ENCODE measurements at regions not wholly inside any gene's neighbourhood (a gene's known extent, or its start where the extent isn't known, plus 50 kb on each side); places are given as distances from the start of the nearest gene placed in this dataset.
"Not testable (repeated sequence)": the region's sequence is repeated elsewhere in the genome, so short reads cannot be mapped to it uniquely, and the experiment has no call there.

DNA sequence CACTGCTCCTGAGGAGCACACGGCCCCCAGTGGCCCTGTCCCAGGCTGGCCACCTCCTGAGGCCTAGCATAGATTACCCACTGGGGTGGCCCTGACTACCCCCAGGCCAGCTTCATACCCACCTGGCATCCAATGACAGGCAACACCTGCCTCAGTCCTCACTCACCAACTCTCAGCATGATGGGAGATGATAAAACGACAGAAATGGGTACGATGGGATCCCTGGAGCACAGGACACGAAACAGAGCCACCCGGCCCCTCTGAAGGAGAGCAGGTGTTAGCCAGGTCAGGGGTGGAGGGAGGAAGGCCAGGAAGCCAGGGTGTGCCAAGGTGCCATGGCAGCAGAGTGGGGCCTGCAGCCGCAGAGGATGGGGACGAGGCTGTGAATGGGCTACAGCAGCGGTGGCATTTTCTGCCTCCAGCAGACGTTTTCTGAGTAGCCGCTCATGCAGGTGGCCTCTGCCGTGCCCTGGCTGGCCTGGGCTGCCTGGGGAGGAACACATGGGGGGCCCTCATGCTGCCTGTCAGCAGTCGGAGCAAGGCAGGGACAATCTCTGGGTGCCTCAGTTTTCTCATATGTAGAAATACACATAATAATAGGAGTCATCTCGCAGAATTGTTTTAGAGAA lies 50.2 kb upstream of the FGF3 start:
- DNase-seq = no peak

DNA sequence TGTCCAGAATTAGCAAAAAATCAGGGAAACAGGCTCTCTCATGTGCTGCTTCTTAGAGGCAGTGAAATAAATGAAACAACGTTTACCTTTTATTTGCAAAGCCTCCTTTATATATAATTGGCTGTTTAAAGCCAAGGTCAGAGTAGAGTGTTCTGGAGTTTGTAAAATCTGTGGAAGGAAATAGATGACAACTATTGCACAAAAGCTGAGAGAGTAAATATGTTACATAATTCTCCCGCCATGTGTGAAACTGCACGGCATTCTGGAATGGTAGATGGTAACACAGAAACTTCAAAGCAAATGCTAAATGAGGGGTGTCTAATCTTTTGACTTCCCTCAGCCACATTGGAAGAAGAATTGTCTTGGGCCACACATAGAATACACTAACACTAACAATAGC lies 51.5 kb upstream of the FGF3 start:
- no peak for DNase-seq

DNA sequence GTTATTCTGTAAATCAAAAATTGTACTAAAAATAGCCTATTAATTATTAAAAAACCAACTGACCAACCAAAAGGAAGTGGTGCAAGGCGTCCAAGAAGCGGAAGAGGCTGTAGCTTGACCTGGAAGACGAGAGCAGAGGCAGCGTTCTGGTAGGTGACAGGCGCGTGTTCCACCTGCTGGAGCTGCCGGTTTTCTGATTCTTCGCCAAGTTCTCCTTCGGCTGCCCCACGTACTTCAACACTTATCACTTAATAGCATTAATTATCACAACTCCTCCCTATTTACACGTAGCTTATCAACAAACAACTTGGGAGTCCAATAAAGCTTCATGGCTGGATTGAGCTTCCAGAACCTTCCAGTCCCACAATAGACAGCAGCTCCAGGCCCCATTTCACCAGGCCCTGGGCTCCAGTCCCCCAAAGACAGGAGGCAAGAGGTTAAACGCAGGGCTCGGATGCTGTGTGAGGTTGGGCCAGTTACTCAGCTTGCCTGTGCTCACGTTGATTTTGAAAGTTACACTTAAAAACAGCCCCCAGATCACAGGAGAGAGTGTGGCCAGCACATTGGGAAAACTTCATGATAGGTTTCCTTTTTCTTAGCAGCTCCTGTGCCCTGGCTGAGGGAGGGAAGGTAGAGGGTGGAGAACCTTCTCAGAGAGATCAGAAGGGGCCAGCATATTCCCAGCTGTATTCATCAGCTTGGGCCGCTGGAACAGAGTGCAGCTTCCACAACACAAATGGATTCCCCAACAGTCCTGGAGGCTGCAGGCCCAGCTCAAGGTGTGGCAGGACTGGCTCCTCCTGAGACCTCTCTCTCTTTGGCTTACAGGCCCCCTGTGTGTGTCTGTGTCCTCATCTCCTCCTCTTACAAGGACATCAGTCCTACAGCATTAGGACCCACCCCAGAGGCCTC lies 54.2 kb upstream of the FGF3 start:
- DNase-seq = no peak

DNA sequence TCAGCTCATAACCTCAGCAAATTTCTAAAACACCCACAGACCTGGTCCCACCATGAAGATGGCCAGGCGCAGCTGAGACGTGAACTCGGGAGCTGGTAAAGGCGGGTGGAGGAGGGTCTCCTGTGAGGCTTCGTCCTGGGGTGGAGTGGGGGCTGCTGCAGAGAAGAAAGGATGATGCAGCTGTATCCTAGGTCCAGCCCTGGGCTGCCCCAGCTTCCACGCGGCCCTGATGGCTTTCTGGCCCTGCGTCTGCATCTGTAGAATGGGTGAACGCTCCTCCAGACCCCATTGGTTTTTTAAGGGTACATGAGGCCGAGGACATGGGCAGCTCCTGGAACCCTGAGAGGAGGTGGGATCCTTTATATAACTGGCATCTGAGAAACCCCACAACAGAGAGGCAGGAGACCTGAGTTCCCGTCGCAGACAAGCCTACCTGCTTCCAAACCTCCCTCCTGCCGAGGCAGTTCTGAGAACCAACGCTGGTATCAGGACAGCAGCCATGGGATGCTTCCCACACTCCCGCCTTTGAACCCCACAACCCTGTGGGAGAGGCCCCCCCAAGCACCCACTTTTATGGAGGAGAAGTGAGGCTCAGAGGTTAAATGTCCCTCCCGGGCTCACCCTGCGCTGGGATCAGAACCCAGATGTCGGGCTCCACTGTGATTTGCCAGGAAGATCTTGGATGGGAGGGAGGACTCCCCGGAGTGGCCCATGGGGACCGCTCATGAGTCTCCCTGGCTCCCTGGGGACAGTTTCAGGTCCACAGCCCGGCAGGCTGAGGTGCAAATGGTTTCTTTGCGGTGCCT lies 55.2 kb upstream of the FGF3 start:
- DNase-seq = no peak

DNA sequence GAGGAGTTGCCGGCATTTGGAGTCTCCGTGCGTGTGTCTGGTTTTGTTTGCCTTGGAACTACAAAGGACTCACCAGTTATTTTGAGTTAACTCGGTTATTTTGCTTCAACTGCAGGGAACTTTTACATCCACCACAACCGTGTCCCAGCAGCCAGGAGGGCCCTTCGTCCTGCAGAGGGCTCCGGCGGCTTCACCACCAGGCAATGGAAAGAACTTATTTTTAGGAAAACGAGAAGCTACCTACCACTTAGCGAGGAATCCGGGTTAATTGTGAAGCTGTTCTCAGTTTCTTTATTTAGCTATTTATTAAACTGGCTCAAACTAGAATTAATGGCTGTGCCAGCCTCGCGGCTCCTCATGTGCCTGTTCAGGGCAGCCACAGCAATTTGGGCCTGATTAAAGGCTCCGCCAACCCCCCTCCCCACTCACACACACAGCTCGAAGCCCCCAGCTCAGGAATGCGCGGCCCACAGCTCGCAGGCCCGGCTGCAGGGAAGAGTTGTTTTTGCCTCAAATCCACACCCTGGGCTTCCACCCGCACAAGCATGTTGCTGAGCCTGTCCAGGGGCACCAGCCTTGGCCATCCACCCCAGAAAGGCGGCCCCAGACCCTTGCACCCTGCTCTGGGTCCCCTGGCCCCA lies 55.9 kb upstream of the FGF3 start:
- DNase-seq = no peak

DNA sequence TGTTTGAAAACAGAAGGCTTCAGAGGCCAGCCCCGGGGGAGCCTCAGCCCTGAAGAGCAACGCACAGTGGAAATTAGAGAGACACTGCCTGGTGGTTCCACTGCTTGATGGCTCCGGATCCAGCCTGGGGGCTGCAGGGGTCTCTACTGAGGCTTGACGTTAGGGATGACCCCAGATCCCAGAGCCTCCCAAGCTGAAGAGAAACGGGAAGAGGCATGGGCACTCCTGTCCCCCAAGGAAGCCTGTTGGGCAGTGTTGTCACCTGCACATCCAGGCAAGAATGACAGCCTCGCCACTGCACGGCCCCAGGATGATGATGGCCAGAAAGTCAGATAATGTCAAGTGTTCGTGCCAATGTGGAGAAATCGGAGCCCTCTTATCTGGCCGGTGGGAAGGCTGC lies 56.8 kb upstream of the FGF3 start:
- no peak for DNase-seq

DNA sequence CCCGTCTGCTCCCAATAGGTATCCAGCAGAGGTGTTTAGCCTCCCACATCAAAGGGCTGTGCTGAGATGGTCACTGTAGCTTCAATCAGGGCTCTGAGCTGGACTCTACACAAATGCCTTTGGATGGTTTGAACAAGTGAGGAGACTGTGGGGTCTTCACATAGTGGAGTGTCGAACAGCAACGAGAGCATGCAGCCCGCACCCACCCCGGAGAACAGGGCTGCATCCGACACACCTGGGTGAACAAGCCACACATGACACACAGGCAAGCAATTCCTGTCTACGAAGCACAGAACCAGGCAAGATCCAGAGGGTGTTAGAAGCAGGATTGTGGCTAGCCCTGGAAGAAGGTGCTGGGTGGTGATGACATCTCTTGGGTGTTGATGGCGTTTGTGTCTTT lies 58.0 kb upstream of the FGF3 start:
- DNase-seq = no peak

DNA sequence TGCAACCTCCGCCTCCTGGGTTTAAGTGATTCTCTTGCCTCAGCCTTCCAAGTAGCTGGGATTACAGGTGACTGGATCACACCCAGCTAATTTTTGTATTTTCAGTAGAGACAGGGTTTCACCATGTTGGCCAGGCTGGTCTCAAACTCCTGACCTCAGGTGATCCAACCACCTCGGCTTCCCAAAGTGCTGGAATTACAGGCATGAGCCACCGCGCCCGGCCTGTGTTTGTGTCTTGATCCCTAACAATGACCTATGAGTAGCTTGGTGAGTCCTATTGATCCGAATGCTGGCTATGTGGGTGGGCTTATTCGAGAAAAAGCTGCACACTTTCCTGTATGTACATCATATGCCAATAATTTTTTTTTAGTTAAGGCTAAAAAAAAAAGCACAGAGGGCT lies 58.5 kb upstream of the FGF3 start:
- not testable (repeated sequence) for DNase-seq

DNA sequence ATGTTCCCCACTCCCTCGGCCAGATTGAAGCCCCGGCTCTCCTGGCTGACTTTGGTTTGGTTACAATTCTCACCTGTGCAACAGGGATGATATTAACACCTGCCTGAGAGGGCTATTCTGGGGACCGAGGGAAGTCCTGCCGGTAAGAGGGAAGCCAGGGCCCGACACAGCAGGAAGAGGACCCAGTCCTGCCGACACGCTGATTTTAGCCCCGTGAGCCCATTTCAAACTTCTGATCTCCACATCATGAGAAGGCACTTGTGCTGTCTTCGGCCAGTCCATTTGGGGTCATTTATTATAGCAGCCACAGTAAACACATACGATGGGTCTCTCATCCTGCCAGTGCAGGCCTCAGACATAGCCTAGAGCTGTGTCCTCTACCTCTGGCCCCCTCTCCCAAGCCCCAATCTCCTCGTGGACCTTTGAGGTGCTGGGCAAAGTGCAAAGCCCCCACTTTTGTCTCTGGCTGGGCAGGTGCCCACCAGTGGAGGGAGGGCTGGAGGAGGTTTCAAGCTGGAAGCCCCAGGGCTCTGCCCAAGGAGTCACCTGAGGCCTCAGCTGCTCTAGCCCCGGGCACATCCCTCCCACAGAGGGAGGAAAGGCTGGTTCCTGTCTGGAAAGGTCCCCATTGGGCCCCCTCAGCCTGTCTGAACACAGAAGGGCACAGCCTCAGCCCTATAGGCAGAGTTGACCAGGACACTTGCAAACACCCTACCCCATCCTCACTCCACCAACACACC lies 59.1 kb upstream of the FGF3 start:
- no peak for DNase-seq

DNA sequence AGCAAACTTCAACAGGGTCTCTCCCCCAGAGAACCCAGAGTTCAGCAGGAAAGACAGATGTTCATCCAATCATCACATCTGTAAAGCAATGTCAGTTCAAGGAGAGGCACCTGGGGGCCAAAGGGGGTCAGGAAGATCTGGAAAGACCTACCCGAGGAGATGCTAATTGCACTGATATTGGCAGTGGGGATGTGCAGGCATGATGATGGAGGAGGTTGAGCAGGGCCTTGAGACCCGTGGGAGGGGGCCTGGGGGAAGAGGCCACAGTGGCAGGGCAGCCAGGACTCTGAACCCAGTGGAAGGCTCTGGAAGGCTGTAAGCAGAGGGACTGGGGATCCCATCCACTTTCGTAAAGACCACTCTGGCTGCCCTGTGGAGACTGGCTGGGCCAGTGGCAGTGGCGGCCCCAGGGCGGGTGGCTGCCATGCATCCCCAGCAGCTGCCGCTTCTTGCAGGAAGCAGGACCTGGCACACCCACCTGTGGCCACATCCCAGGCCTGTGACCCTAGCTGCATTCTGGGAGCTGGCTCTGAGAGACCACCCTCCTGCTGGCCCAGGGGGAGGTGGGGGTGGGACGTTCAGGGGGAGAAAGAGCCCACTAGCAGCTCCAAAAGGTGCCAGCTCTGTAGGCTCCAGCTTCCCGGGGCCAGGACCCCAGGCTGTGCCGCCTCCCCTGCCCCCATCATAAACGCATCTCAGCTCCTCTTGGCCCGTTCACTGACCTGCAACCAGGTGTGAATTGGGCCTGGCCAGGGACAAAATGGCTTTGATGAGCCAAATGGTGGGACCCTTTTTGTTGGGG lies 59.9 kb upstream of the FGF3 start:
- no peak for DNase-seq

DNA sequence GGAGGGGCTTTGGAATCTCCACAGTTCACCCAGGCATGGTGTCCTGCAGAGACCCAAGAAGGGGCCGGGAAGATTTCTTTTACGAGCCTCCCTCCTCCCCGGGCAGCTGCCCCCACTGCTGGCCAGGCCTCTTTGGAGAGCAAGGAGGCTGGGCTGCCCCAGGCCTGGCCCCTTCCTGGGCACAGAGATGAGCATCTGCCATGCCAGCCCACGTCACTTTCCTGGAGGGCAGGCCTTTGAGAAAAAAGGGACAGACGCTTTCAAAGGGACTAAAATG lies 60.5 kb upstream of the FGF3 start:
- DNase-seq = no peak

DNA sequence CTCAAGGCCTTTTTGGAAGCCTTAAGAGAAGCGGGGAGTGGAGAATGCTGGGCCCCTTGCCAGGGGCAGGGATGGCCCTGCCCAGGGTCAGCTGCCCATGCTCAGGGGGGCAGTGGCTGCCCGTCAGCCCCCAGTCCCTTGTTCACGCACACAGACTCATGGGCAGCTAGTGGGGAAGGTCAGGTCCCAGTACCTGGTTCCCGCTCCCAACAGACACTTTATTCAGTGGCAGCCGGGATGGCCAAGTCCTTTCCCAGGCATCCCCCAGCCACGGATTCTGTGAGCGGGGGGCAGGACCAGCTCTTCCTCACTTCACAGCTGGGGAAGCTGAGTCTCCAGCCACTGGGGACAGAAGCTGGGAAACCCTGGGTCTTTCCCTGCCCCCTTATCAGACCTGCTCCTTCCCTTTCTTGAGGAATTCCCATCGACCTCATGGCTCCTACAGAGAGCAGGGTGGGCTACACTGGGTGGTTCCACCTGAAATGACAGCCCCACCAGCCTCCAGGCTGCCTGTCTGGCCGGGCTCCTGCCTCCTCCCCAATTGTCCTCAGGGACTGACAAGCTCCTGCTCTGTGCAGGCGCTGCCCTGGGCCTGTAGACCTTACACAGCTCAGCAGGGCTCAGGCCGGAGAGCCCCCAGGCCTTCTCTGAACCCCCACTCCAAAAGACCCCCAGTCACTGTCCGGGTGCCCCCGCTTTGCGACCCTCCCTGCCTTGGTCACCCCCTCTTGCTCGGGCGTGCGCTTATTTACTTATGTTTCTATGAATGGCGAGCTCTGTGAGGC lies 61.0 kb upstream of the FGF3 start:
- DNase-seq = no peak

DNA sequence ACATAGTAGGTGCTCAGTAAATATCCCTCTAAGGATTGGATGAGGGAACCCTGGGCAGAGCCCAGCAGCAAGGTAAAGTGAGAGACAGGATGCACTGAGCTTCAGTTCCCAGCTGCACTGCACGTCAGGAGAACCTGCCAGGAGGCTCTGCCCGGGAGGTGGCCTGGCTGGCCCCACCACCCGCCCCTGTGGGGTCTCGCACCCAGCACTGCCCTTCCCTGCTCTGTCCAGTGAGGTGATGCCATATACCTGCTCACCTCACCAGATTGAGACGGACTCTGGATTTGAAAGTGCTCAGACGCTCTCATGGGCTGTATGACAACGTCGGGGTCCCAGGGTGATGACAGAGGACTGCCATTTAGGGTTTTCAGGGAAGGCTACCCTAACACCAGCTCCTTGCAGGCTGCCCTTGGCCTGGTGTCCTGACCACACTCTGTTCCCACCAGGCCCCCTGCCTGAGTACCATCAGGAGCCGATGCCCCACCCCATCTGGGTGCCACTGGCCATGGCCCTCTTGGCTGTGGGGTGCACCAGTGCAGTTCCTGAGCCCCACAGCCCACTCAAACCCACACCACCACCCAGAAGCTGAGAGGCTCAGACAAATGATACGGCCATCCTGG lies 61.7 kb upstream of the FGF3 start:
- no peak for DNase-seq

DNA sequence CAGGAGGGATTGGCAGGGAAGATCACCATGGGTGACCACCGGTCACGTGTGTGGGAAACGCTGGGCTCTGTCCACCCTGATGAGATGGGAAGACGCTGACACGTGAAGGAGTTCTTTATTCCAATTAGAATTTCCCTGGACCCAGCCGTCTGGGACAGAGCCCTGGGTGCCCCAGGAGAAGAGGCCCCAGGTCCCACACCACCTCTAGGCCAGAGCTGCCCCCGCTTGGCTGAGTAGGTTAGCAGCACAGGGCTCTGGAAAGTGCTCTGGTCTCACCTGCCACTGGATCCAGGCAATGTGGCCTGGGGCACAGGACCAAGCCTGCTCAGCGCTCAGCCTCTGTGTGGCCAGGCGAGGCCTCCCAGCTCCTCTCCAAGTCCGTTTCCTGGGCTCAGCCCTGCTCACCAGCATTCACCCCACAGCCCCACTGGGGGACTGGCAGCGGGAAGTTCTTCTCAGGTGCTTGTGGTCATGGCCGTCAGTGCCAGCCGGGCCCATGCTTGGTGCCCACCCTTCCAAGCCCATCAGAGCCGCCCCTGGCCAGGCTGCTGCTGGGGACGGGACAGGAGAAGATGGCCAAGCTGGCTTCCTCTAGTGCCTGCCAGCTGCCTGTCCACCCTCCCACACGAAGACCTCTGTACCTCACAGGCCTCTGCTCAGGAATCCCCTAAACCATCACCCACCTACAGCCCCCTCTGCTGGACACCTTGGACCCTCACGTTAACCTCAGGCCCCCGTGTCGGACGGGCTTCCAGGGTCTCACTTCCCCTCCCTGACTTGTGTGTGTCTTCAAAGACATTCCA lies 62.5 kb upstream of the FGF3 start:
- no peak for DNase-seq

DNA sequence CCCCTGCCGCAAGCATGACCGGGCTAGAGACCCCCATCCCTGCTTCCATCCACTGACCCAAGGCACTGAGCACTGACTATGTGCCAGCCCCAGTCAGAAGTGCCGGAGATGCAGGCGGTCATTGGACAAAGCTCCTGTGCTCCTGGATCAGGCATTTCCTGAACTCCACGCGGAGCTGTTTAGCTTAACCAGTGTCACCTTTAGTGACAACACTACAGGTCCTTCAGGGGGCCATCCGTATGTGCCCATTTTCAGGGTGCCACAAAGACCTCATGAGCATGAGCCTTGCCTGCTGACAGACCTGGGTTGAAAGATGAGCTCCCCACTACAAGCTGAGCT lies 63.0 kb upstream of the FGF3 start:
- DNase-seq = no peak

DNA sequence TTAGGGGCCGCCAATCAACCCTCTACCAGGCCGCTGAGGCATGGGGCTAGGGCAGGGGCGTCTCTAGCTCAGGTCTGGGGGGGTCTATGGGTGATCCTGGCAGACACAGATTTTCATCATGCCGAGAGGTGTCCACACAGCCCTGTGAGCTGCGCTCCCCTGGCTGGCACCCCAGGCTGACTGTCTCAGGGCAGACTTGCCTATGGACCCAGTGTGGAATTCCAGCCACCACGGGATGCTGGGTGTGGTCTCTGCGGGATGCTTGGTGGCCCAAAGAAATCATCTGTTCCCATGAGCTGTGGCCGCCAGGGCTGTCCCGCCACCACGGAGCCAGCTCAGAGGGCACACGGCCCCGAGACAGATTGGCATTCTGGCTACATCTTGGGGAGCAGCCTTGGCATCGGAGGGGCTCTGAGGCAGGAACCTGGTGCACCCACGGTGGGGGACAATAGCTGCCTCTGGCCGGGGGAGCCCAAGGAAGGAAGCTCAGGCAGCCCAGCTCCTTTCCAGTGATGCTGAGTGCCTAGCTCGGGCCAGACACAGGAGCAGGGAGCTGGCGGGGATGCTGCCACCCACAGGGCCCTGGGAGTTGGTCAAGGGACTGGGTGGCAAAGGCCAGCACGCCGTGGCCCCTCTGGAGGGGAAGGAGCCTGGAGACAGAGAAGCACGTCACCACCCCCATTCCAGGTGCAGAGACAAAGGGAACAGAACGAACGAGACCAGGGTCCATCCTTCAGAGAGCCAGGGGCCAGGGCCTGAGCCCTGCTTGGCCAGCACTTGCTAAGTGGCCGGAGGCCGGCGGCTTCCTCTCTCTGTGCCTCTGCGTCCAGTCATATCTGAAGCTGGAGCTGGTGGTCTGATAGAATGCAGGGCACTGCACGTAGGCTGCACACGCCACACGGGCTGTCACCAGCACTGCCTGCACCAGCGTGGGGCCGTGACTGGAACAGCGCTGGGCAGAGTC lies 64.4 kb upstream of the FGF3 start:
- DNase-seq = no peak

DNA sequence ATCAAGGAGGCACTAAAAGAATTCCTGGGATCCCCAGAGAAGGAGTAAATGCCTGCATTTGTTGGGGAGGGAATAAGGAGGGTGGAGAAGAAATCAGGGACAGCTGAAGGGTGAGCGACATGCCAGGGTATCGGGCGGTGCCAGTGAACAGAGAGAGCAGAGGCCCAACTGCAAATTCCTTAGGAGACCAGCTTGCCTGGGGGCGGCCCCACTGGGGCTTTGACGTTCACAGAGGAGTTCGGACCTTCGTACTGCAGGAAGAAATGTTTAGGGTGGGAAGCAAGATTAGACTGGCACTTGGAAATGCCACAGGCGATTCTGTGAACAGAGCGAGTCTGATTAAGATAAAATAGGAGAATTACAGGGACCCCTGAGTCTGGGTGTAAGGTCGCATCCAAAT lies 65.1 kb upstream of the FGF3 start:
- DNase-seq = no peak

DNA sequence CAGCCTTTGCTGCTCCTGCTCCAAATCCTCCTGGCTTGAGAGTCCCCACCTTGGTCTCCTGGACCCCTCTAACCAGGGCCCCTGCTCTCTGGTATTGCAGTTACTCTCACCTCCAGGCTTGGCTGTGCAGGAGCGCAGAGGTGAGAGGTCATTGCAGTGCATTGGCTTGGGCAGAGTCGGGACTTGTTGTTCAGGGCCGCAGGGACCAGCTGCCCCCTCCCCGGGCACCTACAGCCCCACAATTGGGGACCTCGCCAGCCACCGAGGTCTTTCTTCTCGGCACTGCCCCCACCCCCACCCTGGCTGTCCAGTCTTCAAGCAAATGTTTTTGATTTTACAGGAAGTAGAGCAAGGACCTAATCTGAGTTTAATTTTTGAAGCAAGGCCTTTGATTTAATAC lies 65.5 kb upstream of the FGF3 start:
- DNase-seq = no peak

DNA sequence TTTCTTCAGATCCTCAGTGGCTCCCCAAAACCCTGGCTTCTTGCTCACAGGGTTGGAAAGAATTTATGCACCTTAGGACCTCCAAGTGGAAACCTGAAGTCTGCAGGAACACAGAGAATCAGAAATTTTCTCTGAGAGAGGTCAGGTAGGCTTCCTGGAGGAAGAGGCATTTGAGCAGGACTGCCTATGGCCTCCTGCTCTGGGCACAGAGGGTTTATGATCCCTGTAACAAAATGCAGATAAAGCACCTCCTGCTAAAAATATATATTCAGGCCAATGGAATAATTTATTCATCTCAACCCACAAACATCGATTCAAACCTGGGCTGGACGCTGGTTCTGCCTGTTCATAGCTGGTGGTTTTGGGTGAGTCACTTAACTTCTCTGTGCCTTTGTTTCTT lies 68.1 kb upstream of the FGF3 start:
- no peak for DNase-seq

Measured in suppressor macrophage treated with lipopolysaccharide for 4 hours (primary cell).